KMS-11 (cell line): ENCODE measurements at regions not wholly inside any gene's neighbourhood (a gene's known extent, or its start where the extent isn't known, plus 50 kb on each side); places are given as distances from the start of the nearest gene placed in this dataset.

ENCODE experiments used
- H2AFZ ChIP-seq: fragments of 200-600 bp; sonication (generic); 2 replicates; pipeline ENCODE4 v1.6.1; 2016; ENCODE audit warnings: antibody characterized with exemption, mixed run types, low read depth
- H3K27ac ChIP-seq: fragments of 200-600 bp; sonication (generic); 2 replicates; pipeline ENCODE4 v1.6.1; 2016; ENCODE audit warnings: mild to moderate bottlenecking, mixed run types
- H3K27me3 ChIP-seq: fragments of 200-600 bp; sonication (generic); 2 replicates; pipeline ENCODE4 v1.6.1; 2017; ENCODE audit warnings: mild to moderate bottlenecking, low read depth, mixed run types, moderate library complexity; ENCODE audit not compliant: insufficient read depth
- H3K36me3 ChIP-seq: fragments of 200-600 bp; sonication (generic); 2 replicates; pipeline ENCODE4 v1.6.1; 2017; ENCODE audit warnings: mild to moderate bottlenecking, mixed run types; ENCODE audit not compliant: insufficient read depth
- H3K4me1 ChIP-seq: fragments of 200-600 bp; sonication (generic); 2 replicates; pipeline ENCODE4 v1.6.1; 2016; ENCODE audit warnings: mild to moderate bottlenecking, low read depth, mixed run types; ENCODE audit not compliant: poor library complexity, severe bottlenecking
- H3K4me2 ChIP-seq: fragments of 200-600 bp; sonication (generic); 2 replicates; pipeline ENCODE4 v1.7.0; 2016; ENCODE audit warnings: mild to moderate bottlenecking, mixed run types
- H3K4me3 ChIP-seq: fragments of 200-600 bp; sonication (generic); IDR thresholded peaks from 2 replicates; pipeline ENCODE4 v1.6.1; 2017; ENCODE audit warnings: low read depth, low read length, mixed read lengths; ENCODE audit not compliant: insufficient read depth
- H3K79me2 ChIP-seq: fragments of 200-600 bp; sonication (generic); 2 replicates; pipeline ENCODE4 v1.6.1; 2016; ENCODE audit warnings: low read depth, mixed run types; ENCODE audit not compliant: insufficient read depth
- H3K9ac ChIP-seq: fragments of 200-600 bp; sonication (generic); 2 replicates; pipeline ENCODE4 v1.6.1; 2016; ENCODE audit warnings: mild to moderate bottlenecking, mixed run types
- H4K20me1 ChIP-seq: fragments of 200-600 bp; sonication (generic); 2 replicates; pipeline ENCODE4 v1.6.1; 2016; ENCODE audit warnings: mild to moderate bottlenecking, mixed run types; ENCODE audit not compliant: insufficient read depth
- CTCF ChIP-seq: fragments of 200-600 bp; sonication (generic); conservative IDR thresholded peaks from 2 replicates; pipeline ENCODE4 v1.6.1; 2017; ENCODE audit warnings: low read depth, mild to moderate bottlenecking, antibody characterized with exemption, low read length, moderate library complexity, mixed read lengths

DNA sequence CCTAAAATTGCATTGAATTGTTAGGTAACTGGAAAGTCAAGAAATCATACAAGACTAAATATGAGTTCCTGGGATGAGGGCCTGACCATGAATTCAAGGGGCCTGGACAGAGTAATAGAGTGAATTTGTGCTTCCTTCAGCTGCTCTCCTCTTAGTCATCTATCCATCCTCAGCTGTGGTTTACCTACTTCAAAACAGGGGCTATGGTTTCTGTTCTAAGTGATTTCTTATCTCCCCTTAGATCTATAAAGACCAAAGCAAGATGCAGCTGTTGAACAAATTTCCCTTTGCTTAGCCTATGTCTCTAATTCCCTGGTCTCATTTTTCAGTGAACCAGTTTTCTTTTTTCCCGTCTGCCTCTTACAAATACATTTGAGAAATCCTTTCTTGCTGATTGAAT lies 428.5 kb downstream of the FAM181B start:
- H3K4me3 ChIP-seq = no peak overlapping the region
- H3K36me3 ChIP-seq = no peaks in the 10 kb centered on the region
- H3K4me1 ChIP-seq = no peaks in the 10 kb centered on the region
- H2AFZ ChIP-seq = no peak overlapping the region
- no peak for TF ChIP-seq CTCF
- H4K20me1 ChIP-seq = no peaks in the 10 kb centered on the region
- no peaks in the 10 kb centered on the region for H3K79me2 ChIP-seq
- no peak overlapping the region for H3K4me2 ChIP-seq
- no peak overlapping the region for H3K9ac ChIP-seq
- H3K27ac ChIP-seq = no peak overlapping the region
- no peaks in the 10 kb centered on the region for H3K27me3 ChIP-seq

DNA sequence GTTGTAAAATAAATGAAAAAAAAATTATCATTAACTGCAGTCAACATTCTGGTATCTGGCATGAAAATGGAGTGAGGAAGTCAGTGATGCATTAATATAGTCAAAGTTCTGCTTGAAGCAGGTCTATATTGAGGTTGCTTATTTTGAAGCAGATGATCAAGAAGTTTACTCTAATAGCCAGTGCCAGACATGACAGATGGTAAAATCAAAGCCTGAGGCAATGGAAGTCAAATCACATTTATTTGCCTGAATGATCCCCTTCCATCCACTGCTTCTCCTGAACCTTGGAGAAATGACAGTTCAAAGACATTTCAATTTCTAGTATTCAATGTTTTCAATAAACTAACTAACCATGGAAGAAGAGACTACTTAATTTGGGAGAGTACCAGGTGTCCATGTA lies 430.0 kb downstream of the FAM181B start:
- Histone ChIP-seq H3K9ac (no peak overlapping the region), H3K27me3 (no peaks in the 10 kb centered on the region)

DNA sequence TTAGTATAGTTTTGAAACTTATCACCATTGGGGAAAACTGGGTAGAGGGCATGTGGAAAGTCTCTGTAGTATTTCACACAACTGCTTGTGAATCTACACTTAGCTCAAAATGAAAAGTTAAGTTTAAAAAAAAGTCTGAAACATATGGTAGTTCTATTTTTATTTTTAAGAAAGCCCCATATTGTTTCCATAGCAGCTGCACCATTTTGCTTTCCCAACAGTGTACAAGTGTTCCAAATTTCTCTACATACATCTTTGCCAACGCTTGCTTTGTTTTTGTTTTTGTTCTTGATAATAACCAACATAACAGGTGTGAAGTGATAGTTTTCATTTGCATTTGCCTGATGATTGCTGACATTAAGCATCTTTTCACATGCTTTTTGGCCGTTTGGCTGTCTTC lies 445.2 kb downstream of the FAM181B start:
- no peaks in the 10 kb centered on the region for H3K36me3 ChIP-seq
- no peak overlapping the region for H3K4me2 ChIP-seq
- no peaks in the 10 kb centered on the region for H3K27me3 ChIP-seq
- no peaks in the 10 kb centered on the region for H3K4me1 ChIP-seq
- H3K9ac ChIP-seq = no peak overlapping the region
- no peaks in the 10 kb centered on the region for H4K20me1 ChIP-seq
- no peak overlapping the region for H3K27ac ChIP-seq
- no peak for TF ChIP-seq CTCF
- no peak overlapping the region for H3K4me3 ChIP-seq
- H2AFZ ChIP-seq = no peak overlapping the region
- H3K79me2 ChIP-seq = no peaks in the 10 kb centered on the region

More for the DNA sequence above, 430.0 kb downstream of the FAM181B start:
- Histone ChIP-seq H3K27ac (no peak overlapping the region), H2AFZ (no peak overlapping the region), H3K4me1 (no peaks in the 10 kb centered on the region), H3K36me3 (no peaks in the 10 kb centered on the region), H4K20me1 (no peaks in the 10 kb centered on the region), H3K4me3 (no peak overlapping the region), H3K79me2 (no peaks in the 10 kb centered on the region), H3K4me2 (no peak overlapping the region)
- no peak for TF ChIP-seq CTCF

- Histone ChIP-seq H2AFZ (no peak overlapping the region), H3K27me3 (no peaks in the 10 kb centered on the region), H3K27ac (no peak overlapping the region), H3K4me2 (no peak overlapping the region), H3K36me3 (no peaks in the 10 kb centered on the region), H3K79me2 (no peaks in the 10 kb centered on the region), H3K4me3 (no peak overlapping the region), H3K4me1 (peaks cover 4% of the 10 kb centered on the region), H4K20me1 (no peaks in the 10 kb centered on the region), H3K9ac (no peak overlapping the region)
- no peak for TF ChIP-seq CTCF
Observed at GRCh38 chr11:82270870-82271269, 462.8 kb downstream of the FAM181B start.
